ENCODE measurements at regions not wholly inside any gene's neighbourhood (a gene's known extent, or its start where the extent isn't known, plus 50 kb on each side); places are given as distances from the start of the nearest gene placed in this dataset.

- 42% methylated on average over 1 of the region's 1 CpG for WGBS (ENCODE audit: low lambda C conversion rate)
- Histone ChIP-seq H3F3A (replicated peaks; ENCODE audit: insufficient read depth) (no peaks in the 10 kb centered on the region), H3K4me2 (no peak overlapping the region), H3K4me1 (ENCODE audit: control insufficient read depth in 1 of 2, insufficient read depth in 2 of 2, low read depth in 1 of 2, low read length in 1 of 2) (no peaks in the 10 kb centered on the region), H3K27me3 (ENCODE audit: insufficient read depth) (no peaks in the 10 kb centered on the region), H3K9ac (no peak overlapping the region), H3K9me2 (no peaks in the 10 kb centered on the region), H4K20me1 (ENCODE audit: insufficient read depth) (no peaks in the 10 kb centered on the region), H3K36me3 (replicated peaks in 1 of 2; ENCODE audit: control insufficient read depth in 1 of 2, insufficient read depth in 2 of 2, low read length in 1 of 2) (no peaks in the 10 kb centered on the region), H3K27ac (ENCODE audit: low read depth in 2 of 2, low read length in 1 of 2) (no peak overlapping the region), H2AFZ (ENCODE audit: low read depth) (no peak overlapping the region), H3K9me3 (no peaks in the 10 kb centered on the region), H3K4me3 (ENCODE audit: low read depth in 2 of 2, low read length in 1 of 2) (no peak overlapping the region), H3K79me2 (ENCODE audit: insufficient read depth) (no peaks in the 10 kb centered on the region)
- ChIA-PET POLR2A (no interaction called here), CTCF (interaction anchor here (0.8 kb wide), 1 partner anchor 123 kb away, joined by 3 read pairs; no protein-coding TSS in a partner anchor)
- TF ChIP-seq EZH2phosphoT487 (IDR thresholded peaks at IDR 0.05; ENCODE audit: borderline replicate concordance, low read depth) (no peak), ELF1 (IDR thresholded peaks at IDR 0.05) (no peak), MAX (IDR thresholded peaks at IDR 0.05; ENCODE audit: low read depth) (no peak), USF2 (IDR thresholded peaks at IDR 0.05; ENCODE audit: borderline replicate concordance, low read depth, low read length) (no peak), SIN3A (IDR thresholded peaks at IDR 0.05; ENCODE audit: borderline replicate concordance, low read depth, low read length) (no peak), GABPA (IDR thresholded peaks at IDR 0.05; ENCODE audit: low read depth) (no peak), PBX3 (IDR thresholded peaks at IDR 0.05) (no peak), USF1 (IDR thresholded peaks at IDR 0.05; ENCODE audit: borderline replicate concordance, low read depth) (no peak), CTCF (IDR thresholded peaks at IDR 0.05) (no peak), REST (IDR thresholded peaks at IDR 0.05; ENCODE audit: low read depth, low read length) (no peak), NFIC (IDR thresholded peaks at IDR 0.05; ENCODE audit: borderline replicate concordance) (no peak), FOXM1 (IDR thresholded peaks at IDR 0.05; ENCODE audit: low read depth) (no peak), TCF12 (IDR thresholded peaks at IDR 0.05) (no peak), RFX5 (IDR thresholded peaks at IDR 0.05; ENCODE audit: low read length) (no peak), GATA2 (CRISPR knock-in tag; IDR thresholded peaks at IDR 0.05) (no peak), TEAD4 (IDR thresholded peaks at IDR 0.05; ENCODE audit: borderline replicate concordance, insufficient read depth) (no peak), ZBTB33 (IDR thresholded peaks at IDR 0.05; ENCODE audit: borderline replicate concordance, low read depth) (no peak), RXRA (IDR thresholded peaks at IDR 0.05; ENCODE audit: borderline replicate concordance, low read depth) (no peak), JUND (IDR thresholded peaks at IDR 0.05) (no peak)
- DNase-seq, result no peak
Observed at GRCh38 chr6:104402572-104402971, 457.1 kb downstream of the HACE1 start.
